Lower lobe of right lung (tissue), 2 donors: ENCODE measurements at regions not wholly inside any gene's neighbourhood (a gene's known extent, or its start where the extent isn't known, plus 50 kb on each side); places are given as distances from the start of the nearest gene placed in this dataset.
A peak's percentile ranks its signal among the peaks of the same experiment; 100 is the strongest.

Experiments used
- ATAC-seq, 2 donors: fragments of 200-7000 bp; cut with Tn5 transposase; one replicate each; pipeline ENCODE4 v1.9.1; 2020 to 2022; ENCODE audit warnings: mild to moderate bottlenecking in 2 of 2, moderate library complexity in 2 of 2
- DNase-seq: peaks from one replicate; pipeline ENCODE4 v3.0.0-alpha.2; 2020
- H3K27ac ChIP-seq: fragments of 200-600 bp; one replicate; pipeline ENCODE4 v1.8.0; 2022
- H3K27me3 ChIP-seq: fragments of 200-600 bp; one replicate; pipeline ENCODE4 v1.8.0; 2022; ENCODE audit warnings: low read depth
- H3K36me3 ChIP-seq: fragments of 200-600 bp; one replicate; pipeline ENCODE4 v1.8.0; 2022; ENCODE audit warnings: mild to moderate bottlenecking
- H3K4me1 ChIP-seq: fragments of 200-600 bp; one replicate; pipeline ENCODE4 v1.8.0; 2022
- H3K4me3 ChIP-seq: fragments of 200-600 bp; one replicate; pipeline ENCODE4 v1.8.0; 2022; ENCODE audit warnings: mild to moderate bottlenecking
- H3K9me3 ChIP-seq: fragments of 200-600 bp; one replicate; pipeline ENCODE4 v1.8.0; 2022
- CTCF ChIP-seq: fragments of 200-600 bp; IDR thresholded peaks from one replicate; pipeline ENCODE4 v1.8.0; 2022; ENCODE audit warnings: antibody characterized with exemption, mild to moderate bottlenecking
- intact Hi-C: fragments of 100-400 bp; cut with DNase I; formaldehyde crosslinking; loops from one replicate; pipeline ENCODE4 v1.11.0; 2022
- donor health status: DM: no; HTN: yes; CAD: no; lungs with severe emphysema.

DNA sequence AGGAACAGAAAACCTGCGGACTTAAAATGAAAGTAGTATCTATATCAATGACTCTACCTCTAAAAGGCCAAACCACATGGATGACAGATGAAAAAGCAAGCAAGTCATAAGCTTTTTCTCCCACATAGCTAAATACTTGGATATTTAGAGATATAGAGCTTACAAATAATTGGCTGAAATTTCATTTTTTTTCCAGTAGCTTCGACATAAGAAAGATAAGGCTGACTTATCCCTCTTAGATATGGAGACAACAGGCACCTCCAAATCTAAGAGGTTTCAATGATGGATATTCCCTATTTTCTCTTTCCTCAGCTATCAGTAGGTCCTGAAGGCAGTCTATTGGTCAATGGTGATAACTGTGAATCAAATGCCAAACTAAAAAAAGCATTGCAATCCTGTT, 460.3 kb downstream of the MEIS1 start:
- ATAC-seq = no peak
- intact Hi-C loops = no loop called here
- TF ChIP-seq CTCF = no peak
- no peaks in the 10 kb centered on the region for H3K36me3 ChIP-seq
- no peaks in the 10 kb centered on the region for H3K27me3 ChIP-seq
- no peak for DNase-seq
- H3K4me3 ChIP-seq = no peak overlapping the region
- no peaks in the 10 kb centered on the region for H3K9me3 ChIP-seq
- no peak overlapping the region for H3K27ac ChIP-seq
- H3K4me1 ChIP-seq = no peaks in the 10 kb centered on the region

GRCh38 chr2:66896131-66896530, 461.2 kb downstream of the MEIS1 start:
- ATAC-seq = no peak

DNA sequence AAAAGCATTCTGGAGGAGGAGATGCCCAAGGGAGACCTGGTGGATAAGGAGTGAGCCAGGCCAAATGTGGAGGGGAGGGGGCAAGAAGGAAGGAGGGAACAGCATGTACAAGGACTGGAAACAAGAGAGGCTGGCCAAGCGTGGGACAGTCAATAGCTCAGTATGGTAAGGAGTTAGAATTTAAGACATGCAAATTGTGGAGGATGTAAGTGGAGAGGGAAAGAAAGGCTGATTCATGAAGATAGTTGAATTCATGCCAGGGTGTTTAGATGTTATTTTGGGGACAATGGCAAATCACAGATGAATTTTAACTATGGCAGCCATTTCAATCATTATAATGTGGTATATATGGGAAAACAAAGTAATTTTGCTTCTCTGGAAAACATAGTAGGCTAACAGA, 462.3 kb downstream of the MEIS1 start:
- H3K27ac ChIP-seq = peak overlapping the region; percentile 13
- no peak for ATAC-seq
- TF ChIP-seq CTCF = no peak
- DNase-seq = no peak
- intact Hi-C loops = no loop called here
- H3K4me1 ChIP-seq = no peaks in the 10 kb centered on the region
- H3K27me3 ChIP-seq = no peaks in the 10 kb centered on the region
- H3K9me3 ChIP-seq = no peaks in the 10 kb centered on the region
- no peaks in the 10 kb centered on the region for H3K36me3 ChIP-seq
- no peak overlapping the region for H3K4me3 ChIP-seq

More at GRCh38 chr2:66896131-66896530, 461.2 kb downstream of the MEIS1 start:
- Histone ChIP-seq H3K27me3 (no peaks in the 10 kb centered on the region), H3K27ac (no peak overlapping the region), H3K36me3 (no peaks in the 10 kb centered on the region), H3K4me3 (no peak overlapping the region), H3K9me3 (no peaks in the 10 kb centered on the region), H3K4me1 (no peaks in the 10 kb centered on the region)
- no peak for TF ChIP-seq CTCF
- intact Hi-C loops = no loop called here
- no peak for DNase-seq

GRCh38 chr2:66897691-66898150, 462.8 kb downstream of the MEIS1 start:
- Histone ChIP-seq H3K27ac (no peak overlapping the region), H3K4me1 (no peaks in the 10 kb centered on the region), H3K9me3 (no peaks in the 10 kb centered on the region), H3K4me3 (no peak overlapping the region), H3K27me3 (no peaks in the 10 kb centered on the region), H3K36me3 (no peaks in the 10 kb centered on the region)
- ATAC-seq (no peak), DNase-seq (no peak)
- no peak for TF ChIP-seq CTCF
- intact Hi-C loops = no loop called here

DNA sequence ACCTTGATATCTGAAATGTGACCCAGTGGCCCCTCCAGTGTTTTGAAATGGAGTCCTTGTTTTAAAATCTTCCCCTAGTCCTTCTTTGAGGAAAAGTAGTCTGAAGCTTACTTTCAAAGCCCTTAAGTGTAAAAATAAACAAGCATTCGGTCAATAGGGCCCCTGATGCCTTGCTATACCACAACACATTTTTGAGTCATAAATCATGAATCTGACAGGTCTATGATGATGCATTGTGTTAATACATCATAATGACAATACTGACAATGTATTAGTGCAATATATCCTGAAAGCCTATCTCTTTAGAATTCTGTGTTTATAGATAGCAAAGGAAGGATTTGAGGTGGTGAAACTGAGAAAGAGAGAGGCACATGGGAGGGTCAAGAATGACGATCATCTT, 464.2 kb downstream of the MEIS1 start:
- Histone ChIP-seq H3K27me3 (no peaks in the 10 kb centered on the region), H3K9me3 (no peaks in the 10 kb centered on the region), H3K27ac (no peak overlapping the region), H3K36me3 (no peaks in the 10 kb centered on the region), H3K4me1 (no peaks in the 10 kb centered on the region), H3K4me3 (no peak overlapping the region)
- ATAC-seq (no peak), DNase-seq (no peak)
- TF ChIP-seq CTCF = no peak
- intact Hi-C loops = no loop called here

DNA sequence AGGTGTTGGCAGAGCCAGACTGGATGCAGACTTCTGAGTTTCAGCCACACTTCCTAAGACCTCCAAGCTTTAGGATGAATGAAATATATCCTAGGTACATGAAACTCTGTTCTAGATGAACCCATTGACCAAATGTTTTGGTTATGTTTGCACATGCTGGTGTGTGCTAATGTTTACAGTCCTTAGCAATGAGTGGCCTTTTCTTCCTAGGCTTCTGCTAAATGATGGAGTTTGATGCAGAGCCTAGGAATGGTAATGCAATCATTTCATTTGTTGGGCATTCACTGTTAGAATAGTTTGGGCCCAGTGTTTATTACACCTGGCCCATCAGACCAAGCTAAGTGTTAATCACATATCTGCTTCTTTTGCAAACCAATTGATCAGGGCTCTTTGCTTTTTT, 464.7 kb downstream of the MEIS1 start:
- Histone ChIP-seq H3K27me3 (no peaks in the 10 kb centered on the region), H3K27ac (no peak overlapping the region), H3K4me1 (no peaks in the 10 kb centered on the region), H3K4me3 (no peak overlapping the region), H3K36me3 (no peaks in the 10 kb centered on the region), H3K9me3 (no peaks in the 10 kb centered on the region)
- no peak for DNase-seq
- no peak for TF ChIP-seq CTCF
- intact Hi-C loops = no loop called here
- no peak for ATAC-seq
